ENCODE measurements at regions not wholly inside any gene's neighbourhood (a gene's known extent, or its start where the extent isn't known, plus 50 kb on each side); places are given as distances from the start of the nearest gene placed in this dataset.
"Not testable (repeated sequence)": the region's sequence is repeated elsewhere in the genome, so short reads cannot be mapped to it uniquely, and the experiment has no call there.

DNA sequence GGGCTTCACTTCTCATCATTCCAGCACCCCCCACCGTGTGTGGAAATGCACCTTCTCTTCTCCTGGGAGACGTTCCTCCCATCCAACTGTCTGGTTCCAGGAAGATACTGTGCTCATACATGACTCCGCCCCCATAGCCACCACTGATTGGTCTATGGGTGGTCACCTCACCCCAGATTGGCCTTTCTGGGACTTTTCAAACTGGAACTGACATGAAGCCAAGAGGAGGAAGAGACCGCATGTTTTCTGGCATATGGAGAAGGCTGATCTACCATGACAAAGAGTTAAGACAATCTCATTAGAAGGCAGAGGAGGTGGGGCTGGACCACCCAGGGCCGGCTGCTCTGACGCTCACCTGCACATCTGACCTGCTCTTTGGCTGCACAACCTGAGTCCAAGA is 294.2 kb downstream of the ADGRD1 start:
- not testable (repeated sequence) for H3K9me3 ChIP-seq (ENCODE audit: control insufficient read depth, low read depth, low read length); H3K9ac ChIP-seq (ENCODE audit: low read length); H3K27ac ChIP-seq (ENCODE audit: low read length); H3K4me1 ChIP-seq (ENCODE audit: control insufficient read depth, low read depth, low read length); H3K36me3 ChIP-seq (ENCODE audit: control insufficient read depth, low read depth, low read length); H3K4me3 ChIP-seq (ENCODE audit: low read length); H3K27me3 ChIP-seq (ENCODE audit: control insufficient read depth, insufficient read depth, low read length)

DNA sequence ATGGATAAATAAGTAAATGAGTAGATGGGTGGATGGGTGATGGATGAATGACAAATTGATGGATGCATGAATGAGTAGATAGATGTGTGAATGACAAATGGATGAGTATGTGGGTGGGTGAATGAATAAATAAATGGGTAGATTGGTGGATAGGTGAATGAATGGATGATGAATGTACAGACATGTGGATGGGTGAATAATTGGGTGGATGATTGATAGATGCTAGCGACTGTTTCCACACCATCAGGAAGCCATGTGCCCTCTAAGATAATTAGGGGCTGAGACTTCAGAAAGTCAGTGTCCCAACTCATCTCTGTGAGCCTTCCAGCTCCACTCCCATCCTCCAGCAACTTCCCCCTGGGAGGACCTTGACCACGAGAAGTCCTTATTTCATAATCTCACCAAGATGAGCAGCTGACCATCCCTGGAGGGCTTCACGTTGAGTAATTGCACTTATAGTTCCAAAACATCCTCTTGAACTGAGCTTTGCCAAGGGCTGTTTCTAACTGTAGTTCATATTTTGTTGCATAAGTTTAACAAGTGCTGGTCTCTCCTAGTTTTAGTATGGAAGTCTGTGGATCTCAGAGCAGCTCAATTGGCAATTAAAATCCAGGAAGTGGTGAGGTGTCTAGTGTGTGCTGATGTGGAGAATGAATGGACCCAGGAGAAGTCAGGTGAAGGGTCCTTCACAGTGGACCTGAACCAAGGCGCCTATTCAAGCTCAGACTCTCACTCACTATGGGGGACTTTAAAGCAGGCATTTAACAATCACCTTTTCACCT is 295.7 kb downstream of the ADGRD1 start:
- no peak overlapping the region for H3K4me3 ChIP-seq (ENCODE audit: low read length)
- H3K36me3 ChIP-seq (ENCODE audit: control insufficient read depth, low read depth, low read length): no peaks in the 10 kb centered on the region
- H3K27ac ChIP-seq (ENCODE audit: low read length): no peak overlapping the region
- H3K4me1 ChIP-seq (ENCODE audit: control insufficient read depth, low read depth, low read length): no peaks in the 10 kb centered on the region
- no peaks in the 10 kb centered on the region for H3K27me3 ChIP-seq (ENCODE audit: control insufficient read depth, insufficient read depth, low read length)
- H3K9ac ChIP-seq (ENCODE audit: low read length): no peak overlapping the region
- H3K9me3 ChIP-seq (ENCODE audit: control insufficient read depth, low read depth, low read length): no peaks in the 10 kb centered on the region

DNA sequence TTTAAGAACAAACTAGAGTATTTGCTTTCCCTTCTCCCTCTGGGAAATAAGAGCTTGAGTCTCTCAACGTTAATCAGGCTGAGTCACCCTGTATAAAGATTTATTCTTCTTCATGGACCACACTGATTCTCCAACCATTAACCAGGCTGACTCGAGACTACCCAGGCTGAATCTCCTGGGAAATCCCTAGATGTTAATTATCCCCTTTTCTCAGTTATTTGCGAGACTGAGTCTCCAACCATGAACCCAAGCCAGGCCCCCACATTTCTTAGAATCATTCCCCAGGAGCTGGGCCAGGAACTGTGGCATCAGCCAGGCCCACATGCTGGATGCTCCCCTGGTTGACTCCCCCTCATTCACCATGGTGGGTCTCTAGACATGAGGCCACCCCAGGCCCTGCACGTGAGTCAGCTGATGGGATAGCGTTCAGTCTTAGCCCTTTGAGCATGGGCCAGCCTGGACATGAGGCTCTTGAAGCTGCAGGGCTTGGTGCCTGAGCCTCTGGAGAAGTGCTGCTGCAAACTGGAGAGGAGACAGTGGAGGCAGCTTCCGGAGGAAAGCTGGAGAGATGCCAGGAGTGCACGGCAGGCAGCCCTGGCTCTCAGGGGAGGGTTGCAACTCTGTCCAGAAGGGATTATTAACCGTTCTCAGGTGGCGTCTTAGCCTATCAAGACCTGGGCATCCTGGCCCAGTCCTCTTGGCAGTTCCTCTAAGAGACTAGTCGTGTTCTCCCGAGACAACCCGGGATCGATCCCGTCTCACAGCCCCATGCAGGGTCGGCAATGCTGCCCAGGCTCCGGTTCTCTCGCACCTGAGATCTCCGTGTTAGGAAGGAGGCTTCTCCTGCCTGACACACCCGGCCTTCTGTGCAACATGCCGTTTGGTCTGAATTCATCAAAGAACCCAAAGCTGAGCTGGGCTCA is 296.6 kb downstream of the ADGRD1 start:
- no peak overlapping the region for H3K27ac ChIP-seq (ENCODE audit: low read length)

DNA sequence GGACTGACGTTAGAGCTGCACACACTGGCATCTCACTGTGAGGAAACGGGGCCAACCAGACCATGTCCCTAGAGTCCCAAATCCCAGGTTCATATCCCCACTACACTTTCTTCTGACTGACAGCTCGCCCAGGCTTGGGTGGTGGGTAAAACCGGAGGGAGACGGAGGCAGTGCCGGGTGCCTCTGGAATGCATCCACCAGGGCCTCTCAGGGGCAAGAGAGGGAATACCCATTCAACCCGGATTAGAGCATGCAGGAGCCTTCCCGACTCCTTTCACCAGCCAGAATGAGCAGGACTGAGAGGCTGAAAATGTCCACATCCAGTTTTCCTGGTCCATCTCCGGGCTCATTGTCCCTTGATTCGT is 297.2 kb downstream of the ADGRD1 start:
- Histone ChIP-seq H3K9me3 (ENCODE audit: control insufficient read depth, low read depth, low read length) (no peaks in the 10 kb centered on the region), H3K9ac (ENCODE audit: low read length) (no peak overlapping the region), H3K27ac (ENCODE audit: low read length) (no peak overlapping the region), H3K4me3 (ENCODE audit: low read length) (no peak overlapping the region), H3K4me1 (ENCODE audit: control insufficient read depth, low read depth, low read length) (no peaks in the 10 kb centered on the region), H3K27me3 (ENCODE audit: control insufficient read depth, insufficient read depth, low read length) (no peaks in the 10 kb centered on the region), H3K36me3 (ENCODE audit: control insufficient read depth, low read depth, low read length) (no peaks in the 10 kb centered on the region)

More for the DNA sequence above, 296.6 kb downstream of the ADGRD1 start:
- H3K9ac ChIP-seq (ENCODE audit: low read length): no peak overlapping the region
- no peaks in the 10 kb centered on the region for H3K36me3 ChIP-seq (ENCODE audit: control insufficient read depth, low read depth, low read length)
- H3K4me3 ChIP-seq (ENCODE audit: low read length): no peak overlapping the region
- H3K9me3 ChIP-seq (ENCODE audit: control insufficient read depth, low read depth, low read length): no peaks in the 10 kb centered on the region
- no peaks in the 10 kb centered on the region for H3K27me3 ChIP-seq (ENCODE audit: control insufficient read depth, insufficient read depth, low read length)
- no peaks in the 10 kb centered on the region for H3K4me1 ChIP-seq (ENCODE audit: control insufficient read depth, low read depth, low read length)

DNA sequence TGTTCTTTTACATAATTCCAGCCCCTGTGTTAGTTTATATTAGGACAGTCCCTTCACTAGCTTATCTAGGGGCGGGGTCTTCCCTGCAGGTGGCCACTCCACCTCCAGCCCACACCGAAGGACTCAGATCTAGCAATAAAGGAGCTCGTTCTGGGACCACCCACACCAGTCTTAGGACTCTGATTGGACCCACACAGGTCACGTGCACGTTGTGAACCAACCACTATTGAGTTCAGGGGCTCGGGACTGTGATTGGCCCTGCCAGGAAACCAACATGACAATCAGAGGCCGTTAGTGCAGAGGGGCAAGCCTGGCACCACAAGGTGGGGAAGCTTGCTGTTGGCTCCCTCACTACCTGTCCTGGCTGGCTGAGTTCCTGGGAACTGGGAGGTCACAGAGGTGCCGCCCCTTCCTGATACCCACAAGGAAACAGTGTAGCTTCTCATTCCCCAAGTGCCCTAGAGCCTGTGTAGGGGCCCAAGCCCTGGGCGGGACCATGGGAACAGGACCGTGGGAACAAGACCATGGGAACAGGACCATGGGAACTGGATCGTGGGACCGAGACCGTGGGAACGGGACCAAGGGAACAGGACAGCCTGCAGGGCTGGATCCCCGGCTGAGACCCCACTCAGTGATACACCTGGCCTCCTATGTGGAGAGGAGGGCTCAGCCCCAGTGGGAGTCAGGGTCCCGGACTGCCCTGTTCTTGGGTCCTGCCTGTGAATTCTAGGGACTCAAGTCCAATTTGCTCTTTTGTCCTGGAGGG is 297.8 kb downstream of the ADGRD1 start:
- Histone ChIP-seq H3K36me3 (ENCODE audit: control insufficient read depth, low read depth, low read length) (no peaks in the 10 kb centered on the region), H3K9me3 (ENCODE audit: control insufficient read depth, low read depth, low read length) (no peaks in the 10 kb centered on the region), H3K4me3 (ENCODE audit: low read length) (no peak overlapping the region), H3K9ac (ENCODE audit: low read length) (no peak overlapping the region), H3K4me1 (ENCODE audit: control insufficient read depth, low read depth, low read length) (no peaks in the 10 kb centered on the region), H3K27ac (ENCODE audit: low read length) (no peak overlapping the region), H3K27me3 (ENCODE audit: control insufficient read depth, insufficient read depth, low read length) (no peaks in the 10 kb centered on the region)

DNA sequence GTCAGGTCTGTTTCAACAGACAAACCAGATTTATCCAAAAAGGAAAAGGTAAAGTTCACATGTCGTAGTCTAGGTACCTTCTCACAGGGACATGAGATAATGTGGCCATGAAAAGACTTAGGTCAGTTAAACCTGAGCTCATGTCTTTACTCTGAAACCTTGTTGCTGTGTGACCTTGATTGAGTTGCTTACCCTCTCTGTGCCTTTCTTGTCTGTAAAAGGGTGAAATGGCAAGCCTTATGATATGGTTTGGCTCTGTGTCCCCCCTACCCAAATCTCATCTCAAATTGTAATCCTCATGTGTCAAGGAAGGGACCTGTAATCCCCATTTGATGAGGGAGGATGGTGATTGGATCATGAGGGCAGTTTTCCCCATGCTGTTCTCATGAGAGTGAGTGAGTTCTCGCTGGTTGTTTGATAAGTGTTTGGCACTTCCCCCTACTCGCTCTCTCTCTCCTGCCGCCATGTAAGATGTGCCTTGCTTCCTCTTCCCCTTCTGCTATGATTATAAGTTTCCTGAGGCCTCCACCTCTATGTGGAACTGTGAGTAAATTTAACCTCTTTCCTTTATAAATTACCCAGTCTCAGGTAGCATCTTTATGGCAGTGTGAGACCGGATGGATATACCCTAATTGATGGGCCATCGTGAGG is 299.8 kb downstream of the ADGRD1 start:
- Histone ChIP-seq H3K9me3 (ENCODE audit: control insufficient read depth, low read depth, low read length) (no peaks in the 10 kb centered on the region), H3K4me3 (ENCODE audit: low read length) (no peak overlapping the region)

DNA sequence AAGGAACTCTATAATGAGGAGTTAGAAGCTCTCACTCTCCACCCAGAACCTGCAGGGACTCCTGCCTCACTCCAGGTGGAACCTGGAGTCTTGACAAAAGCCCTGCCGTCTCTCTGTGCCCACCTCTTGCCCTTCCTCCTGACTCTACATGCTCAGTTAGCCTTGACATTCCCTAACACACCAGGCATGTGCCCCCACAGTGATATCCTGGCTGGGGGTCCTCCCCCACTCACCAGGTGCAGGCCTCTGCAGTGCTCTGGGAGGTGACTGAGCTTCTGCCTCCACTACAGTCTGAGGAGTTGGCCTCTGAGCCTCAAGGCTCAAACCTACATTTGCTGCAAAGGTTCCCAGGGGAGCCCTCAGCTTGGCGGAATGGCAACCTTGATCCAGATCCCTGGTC is 300.7 kb downstream of the ADGRD1 start:
- H3K27ac ChIP-seq (ENCODE audit: low read length): no peak overlapping the region
- no peak overlapping the region for H3K9ac ChIP-seq (ENCODE audit: low read length)
- no peaks in the 10 kb centered on the region for H3K36me3 ChIP-seq (ENCODE audit: control insufficient read depth, low read depth, low read length)
- H3K9me3 ChIP-seq (ENCODE audit: control insufficient read depth, low read depth, low read length): no peaks in the 10 kb centered on the region
- H3K4me1 ChIP-seq (ENCODE audit: control insufficient read depth, low read depth, low read length): no peaks in the 10 kb centered on the region
- no peak overlapping the region for H3K4me3 ChIP-seq (ENCODE audit: low read length)
- no peaks in the 10 kb centered on the region for H3K27me3 ChIP-seq (ENCODE audit: control insufficient read depth, insufficient read depth, low read length)

More for the DNA sequence above, 299.8 kb downstream of the ADGRD1 start:
- Histone ChIP-seq H3K36me3 (ENCODE audit: control insufficient read depth, low read depth, low read length) (no peaks in the 10 kb centered on the region), H3K27me3 (ENCODE audit: control insufficient read depth, insufficient read depth, low read length) (no peaks in the 10 kb centered on the region), H3K9ac (ENCODE audit: low read length) (no peak overlapping the region), H3K27ac (ENCODE audit: low read length) (no peak overlapping the region), H3K4me1 (ENCODE audit: control insufficient read depth, low read depth, low read length) (no peaks in the 10 kb centered on the region)

DNA sequence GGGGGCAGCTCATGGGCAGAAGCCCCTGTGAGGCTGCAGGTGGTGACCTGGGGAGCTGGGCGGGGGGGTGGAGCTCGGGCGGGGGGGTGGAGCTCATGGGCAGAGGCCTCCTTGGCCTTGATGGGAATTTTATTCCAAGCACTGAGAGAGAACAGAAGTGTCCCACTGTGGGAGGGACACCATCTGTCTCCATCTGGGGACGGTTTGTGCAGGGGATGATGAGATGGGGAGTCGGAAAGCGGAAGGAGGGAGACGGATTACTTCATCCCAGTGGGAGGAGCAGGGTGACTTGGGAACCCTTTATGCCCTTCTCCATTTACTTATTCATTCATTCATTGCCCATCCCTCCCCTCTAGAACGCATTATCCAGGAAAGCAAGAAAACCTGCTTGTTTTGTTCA is 304.7 kb downstream of the ADGRD1 start:
- Histone ChIP-seq H3K4me3 (ENCODE audit: low read length) (no peak overlapping the region), H3K27ac (ENCODE audit: low read length) (no peak overlapping the region), H3K4me1 (ENCODE audit: control insufficient read depth, low read depth, low read length) (no peaks in the 10 kb centered on the region), H3K9ac (ENCODE audit: low read length) (no peak overlapping the region), H3K9me3 (ENCODE audit: control insufficient read depth, low read depth, low read length) (no peaks in the 10 kb centered on the region), H3K36me3 (ENCODE audit: control insufficient read depth, low read depth, low read length) (no peaks in the 10 kb centered on the region), H3K27me3 (ENCODE audit: control insufficient read depth, insufficient read depth, low read length) (no peaks in the 10 kb centered on the region)

DNA sequence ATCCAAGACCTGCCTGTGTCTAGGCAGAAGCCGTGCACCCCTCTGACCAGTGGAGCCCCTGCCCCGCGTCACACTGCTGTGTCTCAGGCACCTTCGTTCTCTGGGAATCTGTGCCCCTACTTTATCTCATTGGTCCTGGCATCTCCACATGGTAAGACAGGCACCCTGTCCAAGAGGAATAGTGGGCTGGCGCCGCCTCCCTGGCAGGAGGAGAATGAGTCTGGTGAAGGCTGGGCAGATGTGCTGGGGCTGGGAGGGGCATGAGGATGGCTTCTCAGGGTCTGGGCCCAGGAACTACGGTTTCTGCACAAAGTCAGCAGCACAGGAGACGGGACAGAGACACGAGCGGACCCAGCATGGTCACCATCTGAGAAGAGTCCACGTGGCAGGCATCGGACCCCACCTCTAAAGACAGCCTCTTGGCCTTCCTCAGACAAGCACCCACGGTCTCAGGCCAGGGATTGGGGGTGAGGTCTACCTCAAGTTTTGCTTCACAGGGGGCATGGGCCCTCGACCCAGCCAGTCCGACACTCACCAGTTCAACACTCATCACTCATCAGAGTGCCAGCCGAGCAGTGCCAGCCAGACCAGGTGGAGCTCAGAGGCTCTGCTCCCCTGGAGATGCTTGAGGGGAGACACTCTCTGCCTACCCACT is 306.7 kb downstream of the ADGRD1 start:
- Histone ChIP-seq H3K27me3 (ENCODE audit: control insufficient read depth, insufficient read depth, low read length) (no peaks in the 10 kb centered on the region), H3K4me3 (ENCODE audit: low read length) (no peak overlapping the region), H3K9me3 (ENCODE audit: control insufficient read depth, low read depth, low read length) (no peaks in the 10 kb centered on the region), H3K36me3 (ENCODE audit: control insufficient read depth, low read depth, low read length) (no peaks in the 10 kb centered on the region), H3K27ac (ENCODE audit: low read length) (no peak overlapping the region), H3K4me1 (ENCODE audit: control insufficient read depth, low read depth, low read length) (no peaks in the 10 kb centered on the region), H3K9ac (ENCODE audit: low read length) (no peak overlapping the region)

DNA sequence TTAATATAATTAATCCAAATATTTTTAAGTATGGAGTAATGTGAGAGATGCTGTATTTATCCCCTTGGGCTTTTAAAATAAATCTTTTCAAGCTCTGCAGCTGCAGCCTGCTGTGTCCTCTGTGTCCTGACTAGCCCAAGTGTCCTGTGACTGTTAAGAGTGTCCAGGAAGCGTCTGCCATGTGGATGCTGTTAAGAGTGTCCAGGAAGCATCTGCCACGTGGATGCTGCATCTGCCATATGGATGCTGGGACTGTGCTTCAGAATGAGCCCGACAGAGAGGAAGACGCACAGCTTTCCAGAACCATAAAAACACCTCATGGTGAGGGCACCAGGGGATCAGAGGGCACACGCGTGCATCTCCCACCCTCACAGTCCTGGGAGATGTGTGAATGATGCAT is 307.2 kb downstream of the ADGRD1 start:
- Histone ChIP-seq H3K27ac (ENCODE audit: low read length) (no peak overlapping the region), H3K9me3 (ENCODE audit: control insufficient read depth, low read depth, low read length) (no peaks in the 10 kb centered on the region)

DNA sequence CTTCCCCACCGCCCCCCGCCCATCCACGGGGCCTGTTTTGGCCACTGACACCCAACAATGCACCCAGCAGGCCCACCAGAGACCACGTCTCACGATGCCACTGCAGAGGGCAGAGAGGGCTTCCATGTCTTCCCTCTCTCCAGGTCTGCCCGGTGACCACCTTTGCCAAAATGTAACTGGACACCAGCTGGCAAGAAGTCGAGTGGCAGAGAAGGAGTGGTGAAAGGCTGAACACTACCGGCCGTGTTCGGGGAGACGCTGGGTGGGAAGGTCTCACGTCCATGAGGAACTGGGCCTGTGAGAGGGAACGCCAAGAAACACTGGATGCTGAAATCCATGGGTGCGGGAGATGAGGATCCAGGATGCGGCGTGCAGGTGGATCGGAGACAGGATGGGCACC is 308.2 kb downstream of the ADGRD1 start:
- Histone ChIP-seq H3K27me3 (ENCODE audit: control insufficient read depth, insufficient read depth, low read length) (no peaks in the 10 kb centered on the region), H3K36me3 (ENCODE audit: control insufficient read depth, low read depth, low read length) (no peaks in the 10 kb centered on the region), H3K9ac (ENCODE audit: low read length) (no peak overlapping the region), H3K4me1 (ENCODE audit: control insufficient read depth, low read depth, low read length) (no peaks in the 10 kb centered on the region), H3K9me3 (ENCODE audit: control insufficient read depth, low read depth, low read length) (no peaks in the 10 kb centered on the region), H3K4me3 (ENCODE audit: low read length) (no peak overlapping the region), H3K27ac (ENCODE audit: low read length) (no peak overlapping the region)

More for the DNA sequence above, 307.2 kb downstream of the ADGRD1 start:
- no peak overlapping the region for H3K4me3 ChIP-seq (ENCODE audit: low read length)
- H3K36me3 ChIP-seq (ENCODE audit: control insufficient read depth, low read depth, low read length): no peaks in the 10 kb centered on the region
- no peak overlapping the region for H3K9ac ChIP-seq (ENCODE audit: low read length)
- no peaks in the 10 kb centered on the region for H3K27me3 ChIP-seq (ENCODE audit: control insufficient read depth, insufficient read depth, low read length)
- no peaks in the 10 kb centered on the region for H3K4me1 ChIP-seq (ENCODE audit: control insufficient read depth, low read depth, low read length)
